GM21619 (cell line): ENCODE measurements at regions not wholly inside any gene's neighbourhood (a gene's known extent, or its start where the extent isn't known, plus 50 kb on each side); places are given as distances from the start of the nearest gene placed in this dataset.
"Not testable (repeated sequence)": the region's sequence is repeated elsewhere in the genome, so short reads cannot be mapped to it uniquely, and the experiment has no call there.

Source experiments
- ATAC-seq: cut with Tn5 transposase; IDR thresholded peaks from one replicate; pipeline ENCODE4 v1.9.1; 2021; ENCODE audit not compliant: unreplicated experiment

GRCh38 chr12:76653342-76653741, 93.8 kb upstream of the OSBPL8 start:
- no peak for ATAC-seq

- no peak for ATAC-seq
Measured at GRCh38 chr12:76664731-76665130, 99.2 kb upstream of the ZDHHC17 start.

DNA sequence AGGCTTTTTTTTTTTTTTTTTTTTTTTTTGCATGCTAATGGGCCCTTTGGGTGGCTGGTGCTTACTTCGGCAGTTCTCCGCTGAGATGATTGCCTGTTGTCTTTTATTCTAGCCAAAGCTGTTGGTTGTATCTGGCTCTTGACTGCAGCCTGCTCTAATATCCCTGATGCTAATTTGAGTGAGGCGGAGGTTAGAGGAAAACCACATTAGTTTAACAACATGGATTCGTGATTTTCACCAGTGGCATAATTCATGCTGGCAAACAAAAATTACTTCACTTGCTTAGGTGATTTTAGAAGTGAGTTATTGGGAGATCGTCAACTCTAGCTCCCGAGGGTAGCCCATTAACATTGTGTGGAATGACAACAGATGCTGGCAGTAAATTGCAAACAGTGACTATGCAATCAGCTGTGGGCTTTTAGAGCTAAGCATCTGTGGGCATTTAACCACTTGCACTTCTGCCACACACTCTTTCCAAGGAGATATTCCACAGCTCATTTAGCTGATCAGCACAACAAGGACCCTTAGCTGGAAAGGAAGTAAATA, 97.6 kb upstream of the ZDHHC17 start:
- ATAC-seq: no peak

DNA sequence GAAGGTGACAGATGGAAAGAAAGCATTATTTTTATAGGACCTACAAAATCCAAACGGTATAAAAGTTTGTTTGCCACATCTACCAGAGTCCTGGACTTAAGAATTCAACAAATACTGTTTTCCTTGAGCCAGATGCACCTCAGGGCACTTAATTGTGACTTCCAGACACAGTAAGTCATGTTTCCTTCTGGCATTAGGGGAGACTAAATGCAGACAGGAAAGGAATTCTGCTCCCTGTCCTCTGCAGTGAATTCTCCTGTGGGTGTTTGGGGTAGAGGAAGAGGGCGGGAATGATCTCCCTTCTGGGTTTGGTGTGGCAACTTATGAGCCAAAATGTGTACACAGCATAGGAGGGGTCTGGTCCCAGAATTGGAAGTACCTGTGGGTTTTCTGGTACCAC, 93.9 kb upstream of the ZDHHC17 start:
- no peak for ATAC-seq

GRCh38 chr12:76670776-76671175, 93.1 kb upstream of the ZDHHC17 start:
- no peak for ATAC-seq

- ATAC-seq: no peak
Measured at GRCh38 chr12:76674669-76675315, 89.1 kb upstream of the ZDHHC17 start.

DNA sequence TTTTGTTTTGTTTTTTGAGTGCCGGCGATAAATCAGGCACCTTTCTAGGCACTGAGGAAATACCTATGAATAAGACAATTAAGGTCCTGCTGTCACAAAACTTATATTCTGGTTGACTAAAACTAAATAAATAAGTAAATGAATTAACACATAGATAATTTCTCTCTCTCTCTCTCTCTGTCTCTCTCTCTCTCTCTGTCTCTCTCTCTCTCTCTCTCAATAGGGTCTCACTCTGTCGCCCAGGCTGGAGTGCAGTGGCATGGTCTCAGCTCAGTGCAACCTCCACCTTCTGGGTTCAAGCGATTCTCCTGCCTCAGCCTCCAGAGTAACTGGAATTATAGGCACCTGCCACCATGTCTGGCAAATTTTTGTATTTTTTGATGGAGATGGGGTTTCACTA, 87.7 kb upstream of the ZDHHC17 start:
- not testable (repeated sequence) for ATAC-seq

GRCh38 chr12:76678992-76679391, 84.9 kb upstream of the ZDHHC17 start:
- no peak for ATAC-seq

DNA sequence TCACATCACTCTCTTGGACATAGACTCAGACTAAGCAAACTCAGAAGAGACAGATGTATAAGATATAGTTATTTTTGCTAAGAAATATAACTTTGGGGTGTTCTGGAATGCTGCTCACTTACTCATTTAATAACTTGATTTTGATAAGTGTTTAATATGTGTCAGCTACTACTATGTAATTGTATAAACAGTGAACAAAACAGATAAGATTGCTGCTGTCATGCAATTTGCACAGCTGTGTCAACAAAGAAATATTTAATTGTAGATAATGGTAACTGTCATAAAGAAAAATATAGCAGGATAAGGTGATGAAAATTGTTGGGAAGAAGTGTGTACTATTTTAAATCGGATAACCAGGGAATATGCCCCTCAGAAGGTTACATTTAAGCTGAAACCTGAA, 84.1 kb upstream of the ZDHHC17 start:
- no peak for ATAC-seq

DNA sequence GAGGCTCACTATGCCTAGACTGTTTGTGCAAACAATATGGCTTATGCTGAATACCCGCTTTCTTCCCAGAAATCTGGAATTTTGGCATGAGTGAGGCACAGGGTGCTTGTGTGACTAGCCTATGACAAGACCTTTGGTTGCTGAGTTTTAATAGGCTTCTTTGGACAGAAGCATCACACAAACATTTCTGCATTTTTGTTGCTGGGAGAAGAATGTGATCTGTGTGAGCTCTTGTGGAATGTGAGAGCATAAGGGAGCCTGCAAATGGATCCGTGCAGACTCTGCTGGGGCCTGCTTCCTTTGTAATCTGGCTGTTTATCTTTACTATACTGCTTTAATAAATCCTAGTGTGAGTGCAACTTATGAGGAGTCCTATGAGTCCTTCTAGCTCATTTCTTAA, 83.0 kb upstream of the ZDHHC17 start:
- ATAC-seq: no peak

DNA sequence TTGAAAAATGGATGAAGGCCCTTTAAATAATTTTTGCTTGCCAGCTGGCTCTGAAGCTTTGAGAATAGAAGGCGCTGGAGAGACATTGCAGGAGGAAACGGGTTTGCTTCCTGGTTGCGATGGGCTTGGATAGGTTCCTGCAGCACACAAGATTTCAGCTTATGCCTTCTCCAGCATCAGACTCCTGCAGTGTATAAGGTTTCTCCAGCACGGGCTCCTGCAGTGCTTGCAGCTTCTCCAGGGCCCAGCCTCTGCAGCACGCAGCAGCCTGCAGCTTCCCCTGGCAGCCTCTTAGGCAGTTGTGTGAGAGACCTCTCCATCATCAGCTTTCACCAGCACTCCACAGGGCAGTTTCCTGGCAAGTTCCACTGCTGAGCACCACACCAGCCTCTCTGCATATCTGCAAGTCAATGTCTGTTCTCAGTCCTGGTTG, 78.7 kb upstream of the ZDHHC17 start:
- no peak for ATAC-seq

DNA sequence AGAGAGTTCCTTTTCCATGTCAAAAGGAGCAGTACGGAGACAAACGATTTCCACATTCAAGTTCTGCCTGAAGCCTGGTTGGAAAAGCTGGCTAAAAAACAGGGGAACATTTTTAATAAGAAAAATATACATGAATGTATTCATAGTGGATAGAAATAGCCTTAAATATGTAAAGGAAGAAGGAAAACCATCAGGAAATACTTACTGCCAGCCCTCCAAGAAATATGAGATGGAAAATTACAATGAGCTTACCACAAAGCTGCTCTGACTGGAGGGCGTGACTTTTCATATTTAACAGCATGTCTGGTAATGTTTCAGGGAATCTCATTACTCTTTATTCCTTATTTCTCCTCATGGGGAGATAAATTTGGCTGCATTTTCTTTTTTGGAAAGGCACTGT, 75.9 kb upstream of the ZDHHC17 start:
- ATAC-seq: no peak

DNA sequence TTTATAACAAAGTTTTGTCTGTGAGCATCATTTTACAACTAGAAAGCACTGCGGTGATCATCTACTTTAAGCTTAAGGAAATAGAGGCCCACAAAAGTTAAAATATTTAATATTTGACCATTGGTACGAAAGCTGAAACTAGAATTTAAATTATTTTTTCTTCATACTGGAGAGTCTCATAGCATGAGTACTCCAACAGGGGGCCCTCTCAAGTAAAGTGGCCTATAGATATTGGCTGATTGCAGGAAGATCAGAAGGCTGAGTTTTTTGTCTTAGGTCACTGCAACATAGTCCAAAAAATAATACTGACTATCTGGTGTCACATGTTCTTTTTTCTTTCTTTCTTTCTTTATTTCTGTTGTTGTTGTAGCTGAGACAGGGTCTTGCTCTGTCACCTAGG, 75.3 kb upstream of the ZDHHC17 start:
- ATAC-seq: no peak

DNA sequence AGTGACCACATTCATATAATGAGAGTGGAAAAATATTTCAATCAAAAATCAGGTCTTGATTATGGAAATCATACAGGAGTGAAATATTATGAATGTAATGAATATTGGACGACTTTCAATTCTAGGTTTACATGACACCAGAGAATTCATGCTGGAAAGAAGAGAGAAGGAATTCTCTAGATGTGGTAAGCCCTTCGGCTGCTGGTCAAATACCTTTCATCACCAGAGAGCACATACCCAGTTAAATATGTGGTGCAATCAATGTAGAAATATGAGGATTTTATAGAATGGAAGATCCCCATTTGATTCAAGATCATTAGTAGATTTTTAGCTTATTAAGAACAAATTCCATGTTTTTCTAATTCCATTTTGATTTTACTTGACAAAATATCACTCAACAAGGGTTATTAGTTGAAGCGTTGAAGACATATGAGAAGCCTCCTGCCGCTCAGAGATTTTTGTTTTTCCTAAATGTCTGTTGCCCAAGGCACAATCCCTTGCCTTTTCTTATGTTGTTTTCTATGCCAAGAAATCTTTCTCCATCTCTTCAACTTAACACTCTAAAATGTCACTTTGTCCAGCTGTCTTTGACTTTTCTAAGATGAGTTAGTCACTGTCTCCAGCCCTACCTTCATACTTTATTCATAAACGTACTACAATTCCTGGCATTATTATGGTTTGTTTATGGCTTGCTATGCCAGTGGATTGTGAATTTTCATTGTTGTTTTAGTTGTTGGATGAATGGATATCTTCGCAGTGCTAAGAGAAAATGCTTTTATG, 72.8 kb upstream of the ZDHHC17 start:
- no peak for ATAC-seq

- no peak for ATAC-seq
Measured at GRCh38 chr12:76692846-76693245, 71.1 kb upstream of the ZDHHC17 start.

DNA sequence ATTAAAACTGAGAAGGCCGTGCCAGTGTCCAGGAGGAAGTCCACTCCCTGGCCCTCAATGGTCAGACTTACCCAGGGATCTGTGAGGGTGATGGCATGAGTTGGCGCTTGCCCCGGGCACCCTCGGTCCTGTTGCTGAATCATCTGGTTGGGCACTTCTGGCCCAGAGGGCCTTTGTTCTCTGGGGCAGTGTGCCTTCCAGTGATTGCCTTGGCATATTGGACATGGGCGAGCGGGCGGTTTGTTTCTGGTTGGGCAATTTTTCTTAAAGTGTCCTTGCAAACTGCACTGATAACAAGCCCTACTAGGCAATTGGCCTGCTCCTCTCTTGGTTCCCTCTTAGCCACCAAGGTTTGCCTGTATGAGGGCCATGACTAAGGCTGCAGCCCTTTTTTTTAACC, 69.5 kb upstream of the ZDHHC17 start:
- no peak for ATAC-seq

- ATAC-seq: no peak
Measured at GRCh38 chr12:76696186-76696585, 67.7 kb upstream of the ZDHHC17 start.

DNA sequence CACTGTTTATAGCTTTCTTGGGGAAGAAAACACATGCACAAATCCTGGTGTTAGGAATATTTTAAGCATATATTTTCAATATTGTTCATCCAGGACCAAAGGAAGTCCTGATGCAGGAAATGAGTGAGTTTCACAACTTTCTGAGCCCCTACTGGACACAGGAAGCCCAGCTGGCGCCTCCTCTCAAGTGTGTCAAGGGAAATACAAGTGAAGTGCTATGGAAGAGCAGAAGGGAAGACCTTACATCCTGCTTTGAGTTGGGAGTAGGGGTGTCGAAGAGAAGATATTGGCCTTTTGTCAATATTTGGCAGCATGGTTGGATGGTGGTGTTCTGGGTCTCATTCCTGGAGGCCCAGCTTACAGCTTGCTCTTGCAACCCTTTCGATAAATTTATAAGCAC, 66.1 kb upstream of the ZDHHC17 start:
- ATAC-seq: no peak

DNA sequence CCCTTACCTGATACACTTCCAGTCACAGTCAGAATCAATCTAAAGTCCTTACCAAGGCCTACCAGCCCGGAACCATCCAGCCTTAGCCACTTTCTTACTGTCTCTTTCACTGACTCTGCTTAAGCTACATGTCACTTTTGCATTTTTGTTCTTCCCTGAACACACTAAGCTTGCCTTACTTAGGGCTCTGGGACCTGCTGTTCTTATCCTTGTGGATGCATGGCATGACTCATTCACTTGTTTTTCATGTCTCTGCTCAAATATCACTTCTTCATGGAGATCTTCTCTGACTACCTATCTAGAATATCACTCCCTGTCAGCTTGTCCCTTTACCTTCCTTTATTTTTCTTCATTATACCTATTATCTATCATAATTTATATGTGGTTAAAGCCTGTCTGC, 65.6 kb upstream of the ZDHHC17 start:
- ATAC-seq: no peak

GRCh38 chr12:76698966-76699365, 64.9 kb upstream of the ZDHHC17 start:
- no peak for ATAC-seq

DNA sequence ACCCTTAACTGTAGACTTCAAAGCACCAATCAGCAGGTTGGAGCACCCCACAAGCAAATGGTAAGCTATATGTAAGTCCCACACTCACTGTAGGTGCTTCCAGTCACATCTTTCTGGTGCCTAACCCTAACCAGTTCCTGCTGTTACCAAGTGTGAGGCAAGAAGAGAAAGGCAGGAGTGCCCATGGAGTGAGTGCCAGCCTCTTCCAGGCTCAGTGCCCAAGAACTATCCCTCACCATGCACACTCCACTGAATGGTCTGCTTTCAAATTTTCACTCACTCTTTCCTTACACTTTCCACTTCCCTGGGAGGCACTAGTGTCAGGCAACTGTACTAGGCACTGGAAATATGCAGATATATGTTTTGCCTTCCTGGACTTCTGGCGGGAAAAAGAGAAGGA, 62.2 kb upstream of the ZDHHC17 start:
- ATAC-seq: no peak

DNA sequence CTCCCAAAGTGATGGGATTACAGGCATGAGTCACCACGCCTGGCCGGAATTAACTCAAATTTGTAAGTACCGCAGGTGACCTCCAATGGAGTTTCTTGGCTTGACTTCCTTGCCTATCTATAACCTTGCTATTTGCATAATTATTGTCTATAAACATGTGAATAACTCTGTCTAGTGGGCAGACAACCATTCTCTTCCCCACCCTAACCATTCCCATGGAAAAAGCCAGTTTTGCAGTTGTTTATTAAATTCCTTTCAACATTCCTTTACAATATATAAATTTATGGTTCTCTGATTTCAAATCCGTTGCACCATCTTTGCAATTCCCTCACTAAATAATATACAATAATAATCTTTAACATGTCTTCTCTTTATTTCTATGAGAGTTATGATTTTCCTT, 61.0 kb upstream of the ZDHHC17 start:
- no peak for ATAC-seq
